Endothelial cell of umbilical vein (primary cell): ENCODE measurements at regions not wholly inside any gene's neighbourhood (a gene's known extent, or its start where the extent isn't known, plus 50 kb on each side); places are given as distances from the start of the nearest gene placed in this dataset.

Experiments used
- BruUV-seq: library from RNA; stranded (reverse); fragments of 400-500 nt; replicated peaks from 2 replicates; lab custom pipeline; 2021; lab: Mats Ljungman, UMichigan
- CTCF ChIA-PET: fragments of 300-600, 350-600 bp; sonication (Branson Sonifier 250); formaldehyde crosslinking; loops from one replicate; lab custom pipeline; 2021; ENCODE audit warnings: antibody characterized with exemption, inconsistent platforms; lab: Charles Lee
- POLR2A ChIA-PET: fragments of 300-600, 350-600 bp; sonication (Branson Sonifier 250); formaldehyde crosslinking; loops from one replicate; lab custom pipeline; 2021; ENCODE audit warnings: antibody characterized with exemption, inconsistent platforms; lab: Charles Lee
- DNase-seq: peaks from one replicate; pipeline ENCODE4 v3.0.0-alpha.2; 2011; ENCODE audit warnings: low read depth, low spot score
- FAIRE-seq: peaks from 2 replicates; lab custom pipeline; 2011; peaks lifted over from hg19 to GRCh38; lab: Jason Lieb, UNC
- H2AFZ ChIP-seq: 2 replicates; pipeline ENCODE4 v1.6.0; 2012; ENCODE audit warnings: low read depth, low read length, control low read depth, inconsistent platforms
- H3K27ac ChIP-seq: 2 replicates; pipeline ENCODE4 v1.5.1; 2011; ENCODE audit warnings: low read depth, mild to moderate bottlenecking, control low read depth, low read length, moderate library complexity; ENCODE audit not compliant: insufficient read depth
- H3K27me3 ChIP-seq, 2 experiments: 2 replicates each; pipeline versions ENCODE4 v1.6.0 to v1.6.1; 2011; ENCODE audit warnings: low read length in 2 of 2, mixed read lengths in 1 of 2; ENCODE audit not compliant: control insufficient read depth in 2 of 2, insufficient read depth in 2 of 2
- H3K36me3 ChIP-seq, 2 experiments: 2 replicates in 1 of 2; 3 replicates in 1 of 2; pipeline ENCODE4 v1.5.1; 2011; ENCODE audit warnings: low read length in 2 of 2, mild to moderate bottlenecking in 1 of 2, moderate library complexity in 1 of 2; ENCODE audit not compliant: control insufficient read depth in 2 of 2, insufficient read depth in 2 of 2; ENCODE audit errors: extremely low read depth in 1 of 2
- H3K4me1 ChIP-seq: 3 replicates; pipeline ENCODE4 v1.5.1; 2011; ENCODE audit warnings: mild to moderate bottlenecking, low read length; ENCODE audit not compliant: control insufficient read depth, insufficient read depth; ENCODE audit errors: extremely low read depth
- H3K4me2 ChIP-seq: 2 replicates; pipeline ENCODE4 v1.6.1; 2011; ENCODE audit warnings: low read length, control low read depth, mixed read lengths; ENCODE audit not compliant: insufficient read depth
- H3K4me3 ChIP-seq, 3 experiments: fragments of 200-600 bp in 1 of 3; sonication (generic), shearing (Covaris generic) in 1 of 3; replicated peaks in 1 of 3; 2 replicates each; pipeline ENCODE4 v1.5.1; 2011 to 2016; ENCODE audit warnings: control low read depth in 3 of 3, low read length in 3 of 3, mild to moderate bottlenecking in 2 of 3, inconsistent platforms in 1 of 3, low read depth in 1 of 3, moderate library complexity in 1 of 3; ENCODE audit not compliant: insufficient read depth in 1 of 3
- H3K79me2 ChIP-seq: 2 replicates; pipeline ENCODE4 v1.6.0; 2012; ENCODE audit warnings: low read length, inconsistent platforms; ENCODE audit not compliant: control insufficient read depth, insufficient read depth
- H3K9ac ChIP-seq: replicated peaks from 2 replicates; pipeline ENCODE3; 2011; ENCODE audit warnings: low read length, control low read depth; ENCODE audit not compliant: insufficient read depth; ENCODE audit errors: extremely low read depth
- H3K9me1 ChIP-seq: replicated peaks from 3 replicates; pipeline ENCODE4 v1.6.0; 2011; ENCODE audit warnings: mild to moderate bottlenecking, low read length; ENCODE audit not compliant: control insufficient read depth, insufficient read depth; ENCODE audit errors: extremely low read depth
- H3K9me3 ChIP-seq: replicated peaks from 2 replicates; pipeline ENCODE4 v1.5.1; 2012; ENCODE audit warnings: low read length, inconsistent platforms; ENCODE audit not compliant: control insufficient read depth, insufficient read depth
- H4K20me1 ChIP-seq: replicated peaks from 2 replicates; pipeline ENCODE3; 2011; ENCODE audit warnings: mild to moderate bottlenecking, low read length; ENCODE audit not compliant: control insufficient read depth, insufficient read depth; ENCODE audit errors: extremely low read depth
- EZH2 ChIP-seq: IDR thresholded peaks from 2 replicates; pipeline ENCODE4 v1.6.1; 2012; ENCODE audit warnings: borderline replicate concordance, low read depth, mild to moderate bottlenecking, moderate library complexity, low read length, inconsistent platforms; ENCODE audit not compliant: severe bottlenecking
- FOS ChIP-seq: IDR thresholded peaks from 2 replicates; pipeline ENCODE4 v1.6.1; 2011; ENCODE audit warnings: mild to moderate bottlenecking, low read length, moderate library complexity, borderline replicate concordance; ENCODE audit not compliant: insufficient read depth
- GATA2 ChIP-seq: IDR thresholded peaks from 2 replicates; pipeline ENCODE4 v1.7.0; 2011; ENCODE audit warnings: low read depth, mild to moderate bottlenecking, moderate library complexity, mixed read lengths, low read length; ENCODE audit not compliant: insufficient read length, insufficient read depth
- JUN ChIP-seq: IDR thresholded peaks from 2 replicates; pipeline ENCODE4 v1.6.1; 2011; ENCODE audit warnings: borderline replicate concordance, low read depth; ENCODE audit not compliant: insufficient read length, insufficient read depth
- MYC ChIP-seq: IDR thresholded peaks from one replicate; pipeline ENCODE4 v1.6.1; 2011; ENCODE audit warnings: mild to moderate bottlenecking, low read depth, low read length
- POLR2A ChIP-seq: IDR thresholded peaks from 2 replicates; pipeline ENCODE4 v1.6.1; 2012; ENCODE audit warnings: low read depth, mild to moderate bottlenecking, control low read depth, low read length
- POLR2AphosphoS5 ChIP-seq: IDR thresholded peaks from 2 replicates; pipeline ENCODE4 v1.6.1; 2012; ENCODE audit warnings: low read depth, mild to moderate bottlenecking, control low read depth, low read length, moderate library complexity; ENCODE audit not compliant: insufficient read depth
- dilution Hi-C: fragments of 300-500 bp; cut with MboI; formaldehyde crosslinking; loops from one replicate; pipeline ENCODE4 v1.15.0; 2019; ENCODE audit warnings: low sequenced_read_pairs; ENCODE audit not compliant: extremely low pct_ligation_motif_present
- intact Hi-C: fragments of 100-400 bp; cut with micrococcal nuclease; formaldehyde crosslinking; loops from one replicate; pipeline ENCODE4 v1.10.0; 2022
- TF ChIP-seq, protein P1 (sequence below), 2 donors: IDR thresholded peaks; 1 replicate in 1 of 2; 2 replicates in 1 of 2; pipeline ENCODE4 v1.5.1; 2011; ENCODE audit warnings: low read length in 2 of 2, mild to moderate bottlenecking in 2 of 2, moderate library complexity in 2 of 2, control low read depth in 1 of 2, inconsistent platforms in 1 of 2, low read depth in 1 of 2; ENCODE audit not compliant: insufficient read depth in 1 of 2; ENCODE audit errors: extremely low read depth in 1 of 2
- TF ChIP-seq, protein P2 (sequence below): IDR thresholded peaks from 2 replicates; pipeline ENCODE4 v1.6.1; 2011; ENCODE audit not compliant: insufficient read depth, insufficient read length

DNA sequence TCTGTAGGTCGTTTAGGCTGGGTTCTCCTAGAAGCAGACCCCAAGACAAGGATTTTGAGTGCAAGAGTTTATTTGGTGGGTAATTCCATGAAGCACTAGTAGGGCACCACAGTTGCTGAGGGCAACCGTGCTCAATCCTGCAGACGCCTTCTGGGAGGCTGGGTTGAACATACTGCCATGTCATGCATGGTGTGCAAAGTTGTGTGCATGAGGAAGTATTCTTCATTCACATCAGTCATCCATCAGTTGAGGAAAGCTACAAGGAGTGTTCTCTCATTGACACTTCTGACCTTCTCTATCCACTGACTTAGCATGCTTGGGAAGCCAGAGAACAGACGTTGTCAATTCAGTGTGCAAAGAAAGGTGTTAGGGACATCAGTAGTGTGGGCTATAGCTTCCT is 179.2 kb downstream of the PTPN11 start:
- ChIA-PET CTCF (no interaction called here), POLR2A (no interaction called here)
- BruUV-seq, result no TSS peak
- no peaks in the 10 kb centered on the region for H3K9me1 ChIP-seq
- H3K36me3 ChIP-seq, result no peaks in the 10 kb centered on the region
- no peak overlapping the region for H2AFZ ChIP-seq
- TF ChIP-seq, protein P1, sequence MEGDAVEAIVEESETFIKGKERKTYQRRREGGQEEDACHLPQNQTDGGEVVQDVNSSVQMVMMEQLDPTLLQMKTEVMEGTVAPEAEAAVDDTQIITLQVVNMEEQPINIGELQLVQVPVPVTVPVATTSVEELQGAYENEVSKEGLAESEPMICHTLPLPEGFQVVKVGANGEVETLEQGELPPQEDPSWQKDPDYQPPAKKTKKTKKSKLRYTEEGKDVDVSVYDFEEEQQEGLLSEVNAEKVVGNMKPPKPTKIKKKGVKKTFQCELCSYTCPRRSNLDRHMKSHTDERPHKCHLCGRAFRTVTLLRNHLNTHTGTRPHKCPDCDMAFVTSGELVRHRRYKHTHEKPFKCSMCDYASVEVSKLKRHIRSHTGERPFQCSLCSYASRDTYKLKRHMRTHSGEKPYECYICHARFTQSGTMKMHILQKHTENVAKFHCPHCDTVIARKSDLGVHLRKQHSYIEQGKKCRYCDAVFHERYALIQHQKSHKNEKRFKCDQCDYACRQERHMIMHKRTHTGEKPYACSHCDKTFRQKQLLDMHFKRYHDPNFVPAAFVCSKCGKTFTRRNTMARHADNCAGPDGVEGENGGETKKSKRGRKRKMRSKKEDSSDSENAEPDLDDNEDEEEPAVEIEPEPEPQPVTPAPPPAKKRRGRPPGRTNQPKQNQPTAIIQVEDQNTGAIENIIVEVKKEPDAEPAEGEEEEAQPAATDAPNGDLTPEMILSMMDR (IDR thresholded peaks at IDR 0.05; ENCODE audit: extremely low read depth in 1 of 2, insufficient read depth in 1 of 2, low read depth in 1 of 2, low read length in 2 of 2), result no peak
- TF ChIP-seq MYC (no peak), EZH2 (no peak), POLR2AphosphoS5 (no peak), POLR2A (no peak), JUN (no peak), FOS (no peak), GATA2 (no peak)
- TF ChIP-seq, protein P2, sequence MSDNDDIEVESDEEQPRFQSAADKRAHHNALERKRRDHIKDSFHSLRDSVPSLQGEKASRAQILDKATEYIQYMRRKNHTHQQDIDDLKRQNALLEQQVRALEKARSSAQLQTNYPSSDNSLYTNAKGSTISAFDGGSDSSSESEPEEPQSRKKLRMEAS, result no peak
- no peak overlapping the region for H3K4me2 ChIP-seq
- no peak overlapping the region for H3K9ac ChIP-seq
- DNase-seq (no peak), FAIRE-seq (no peak)
- H3K9me3 ChIP-seq, result no peaks in the 10 kb centered on the region
- H3K4me3 ChIP-seq, result no peak overlapping the region
- H3K4me1 ChIP-seq, result no peaks in the 10 kb centered on the region
- H3K27ac ChIP-seq, result no peak overlapping the region
- no peaks in the 10 kb centered on the region for H3K79me2 ChIP-seq
- H3K27me3 ChIP-seq, result no peaks in the 10 kb centered on the region
- intact Hi-C loops, result no loop called here
- no peaks in the 10 kb centered on the region for H4K20me1 ChIP-seq
- dilution Hi-C loops, result no loop called here
